Caco-2 (cell line): ENCODE measurements at regions not wholly inside any gene's neighbourhood (a gene's known extent, or its start where the extent isn't known, plus 50 kb on each side); places are given as distances from the start of the nearest gene placed in this dataset.

ENCODE experiments used
- BruUV-seq: library from RNA; stranded (reverse); fragments of 400-500 nt; replicated peaks from 2 replicates; lab custom pipeline; 2021; lab: Mats Ljungman, UMichigan
- CTCF ChIA-PET: fragments of 300-600 bp; sonication (Branson Sonifier 250); formaldehyde crosslinking; loops from one replicate; lab custom pipeline; 2022; ENCODE audit warnings: antibody characterized with exemption; lab: Charles Lee
- POLR2A ChIA-PET: fragments of 300-600 bp; sonication (Branson Sonifier 250); formaldehyde crosslinking; loops from one replicate; lab custom pipeline; 2022; ENCODE audit warnings: antibody characterized with exemption; lab: Charles Lee
- DNase-seq, 2 experiments: peaks; one replicate each; pipeline versions ENCODE4 v3.0.0 to v3.0.0-alpha.2; 2020 to 2022
- H3K27me3 ChIP-seq: replicated peaks from 2 replicates; pipeline ENCODE4 v1.6.0; 2011; ENCODE audit warnings: low read length; ENCODE audit not compliant: control insufficient read depth, insufficient read depth
- H3K36me3 ChIP-seq: 2 replicates; pipeline ENCODE4 v1.5.1; 2011; ENCODE audit warnings: low read length; ENCODE audit not compliant: control insufficient read depth, insufficient read depth
- H3K4me1 ChIP-seq: fragments of 250-450 bp; sonication (Bioruptor Pico); 2 replicates; pipeline ENCODE4 v1.5.1; 2020; ENCODE audit warnings: mild to moderate bottlenecking
- H3K4me3 ChIP-seq: 2 replicates; pipeline ENCODE4 v1.5.1; 2011; ENCODE audit warnings: low read depth, mild to moderate bottlenecking, control low read depth, low read length
- H3K9me3 ChIP-seq: fragments of 250-450 bp; sonication (Bioruptor Pico); 2 replicates; pipeline ENCODE4 v1.5.1; 2020; ENCODE audit warnings: mild to moderate bottlenecking, moderate library complexity
- H3K27ac Mint-ChIP-seq: one replicate; pipeline ENCODE4 v1.8.0; 2022; ENCODE audit warnings: mixed read lengths; ENCODE audit not compliant: unreplicated experiment
- H3K27me3 Mint-ChIP-seq: one replicate; pipeline ENCODE4 v1.8.0; 2022; ENCODE audit warnings: mixed read lengths; ENCODE audit not compliant: insufficient read depth, unreplicated experiment
- H3K36me3 Mint-ChIP-seq: one replicate; pipeline ENCODE4 v1.8.0; 2022; ENCODE audit warnings: mild to moderate bottlenecking, mixed read lengths; ENCODE audit not compliant: insufficient read depth, unreplicated experiment
- H3K4me1 Mint-ChIP-seq: one replicate; pipeline ENCODE4 v1.8.0; 2022; ENCODE audit warnings: low read depth, mixed read lengths; ENCODE audit not compliant: unreplicated experiment
- H3K4me3 Mint-ChIP-seq: one replicate; pipeline ENCODE4 v1.8.0; 2022; ENCODE audit warnings: mild to moderate bottlenecking, moderate library complexity, mixed read lengths; ENCODE audit not compliant: unreplicated experiment
- H3K9me3 Mint-ChIP-seq: one replicate; pipeline ENCODE4 v1.8.0; 2022; ENCODE audit warnings: mixed read lengths; ENCODE audit not compliant: unreplicated experiment
- intact Hi-C: fragments of 100-400 bp; cut with micrococcal nuclease; formaldehyde crosslinking; loops from one replicate; pipeline ENCODE4 v1.10.0; 2022; ENCODE audit not compliant: unreplicated experiment
- TF ChIP-seq, protein P1 (sequence below), 2 experiments: fragments of 200-600 bp in 1 of 2; IDR thresholded peaks; 1 replicate in 1 of 2; 2 replicates in 1 of 2; pipeline versions ENCODE4 v1.5.1 to v1.8.0; 2011 to 2022; ENCODE audit warnings: antibody characterized with exemption in 1 of 2, control low read depth in 1 of 2, inconsistent platforms in 1 of 2, low read depth in 1 of 2, low read length in 1 of 2, mild to moderate bottlenecking in 1 of 2, moderate library complexity in 1 of 2; ENCODE audit not compliant: insufficient read depth in 1 of 2, severe bottlenecking in 1 of 2, unreplicated experiment in 1 of 2

DNA sequence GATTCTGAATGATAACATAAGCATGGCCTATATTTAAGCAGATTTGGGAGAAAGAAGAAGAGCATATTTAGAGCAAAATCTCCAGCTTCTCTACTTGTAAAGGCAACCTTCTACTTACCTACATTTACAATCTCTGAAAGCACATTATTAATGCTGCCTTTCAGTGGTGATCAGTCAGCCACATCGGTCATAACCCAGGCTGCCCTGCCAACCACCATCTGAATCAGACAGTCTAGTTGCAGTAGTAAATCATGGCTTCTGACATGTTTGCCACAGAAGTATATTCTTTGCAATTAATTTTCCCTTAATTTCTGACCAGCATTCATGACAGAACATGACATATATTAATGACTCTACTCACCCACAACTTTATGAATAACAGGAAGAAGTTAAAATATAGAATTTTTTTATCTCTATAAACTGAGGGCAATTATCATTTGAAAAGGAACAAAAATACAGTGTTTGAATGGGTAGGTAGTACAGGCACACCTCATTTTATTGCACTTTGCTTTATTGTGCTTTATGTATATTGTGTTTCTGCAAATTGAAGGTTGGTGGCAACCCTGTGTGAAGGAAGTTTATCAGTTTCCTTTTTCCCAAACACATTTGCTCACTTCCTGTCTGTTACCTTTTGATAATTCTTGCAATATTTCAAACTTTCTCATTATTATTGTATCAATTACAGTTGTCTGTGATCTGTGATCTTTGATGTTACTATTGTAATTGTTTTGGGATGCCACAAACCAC is 531.6 kb upstream of the CHAC2 start:
- BruUV-seq, result no TSS peak
- Mint-ChIP-seq H3K36me3 (no peaks in the 10 kb centered on the region), H3K9me3 (no peaks in the 10 kb centered on the region), H3K4me3 (no peak overlapping the region), H3K4me1 (no peaks in the 10 kb centered on the region), H3K27ac (no peak overlapping the region), H3K27me3 (peaks cover 5% of the 10 kb centered on the region)
- Histone ChIP-seq H3K4me3 (no peak overlapping the region), H3K4me1 (no peaks in the 10 kb centered on the region), H3K27me3 (no peaks in the 10 kb centered on the region), H3K36me3 (no peaks in the 10 kb centered on the region), H3K9me3 (0 out of 2 replicates have a peak, but pooled peaks cover 4% of the 10 kb centered on the region)
- TF ChIP-seq, protein P1, sequence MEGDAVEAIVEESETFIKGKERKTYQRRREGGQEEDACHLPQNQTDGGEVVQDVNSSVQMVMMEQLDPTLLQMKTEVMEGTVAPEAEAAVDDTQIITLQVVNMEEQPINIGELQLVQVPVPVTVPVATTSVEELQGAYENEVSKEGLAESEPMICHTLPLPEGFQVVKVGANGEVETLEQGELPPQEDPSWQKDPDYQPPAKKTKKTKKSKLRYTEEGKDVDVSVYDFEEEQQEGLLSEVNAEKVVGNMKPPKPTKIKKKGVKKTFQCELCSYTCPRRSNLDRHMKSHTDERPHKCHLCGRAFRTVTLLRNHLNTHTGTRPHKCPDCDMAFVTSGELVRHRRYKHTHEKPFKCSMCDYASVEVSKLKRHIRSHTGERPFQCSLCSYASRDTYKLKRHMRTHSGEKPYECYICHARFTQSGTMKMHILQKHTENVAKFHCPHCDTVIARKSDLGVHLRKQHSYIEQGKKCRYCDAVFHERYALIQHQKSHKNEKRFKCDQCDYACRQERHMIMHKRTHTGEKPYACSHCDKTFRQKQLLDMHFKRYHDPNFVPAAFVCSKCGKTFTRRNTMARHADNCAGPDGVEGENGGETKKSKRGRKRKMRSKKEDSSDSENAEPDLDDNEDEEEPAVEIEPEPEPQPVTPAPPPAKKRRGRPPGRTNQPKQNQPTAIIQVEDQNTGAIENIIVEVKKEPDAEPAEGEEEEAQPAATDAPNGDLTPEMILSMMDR (IDR thresholded peaks at IDR 0.05; ENCODE audit: insufficient read depth in 1 of 2, low read depth in 1 of 2, low read length in 1 of 2, severe bottlenecking in 1 of 2, unreplicated experiment in 1 of 2), result no peak
- CTCF ChIA-PET, result interaction anchor here (0.7 kb wide), 1 partner anchor 10 kb away, joined by 3 read pairs; no protein-coding TSS in a partner anchor
- intact Hi-C loops, result no loop called here
- DNase-seq, result no peak
- POLR2A ChIA-PET, result no interaction called here

DNA sequence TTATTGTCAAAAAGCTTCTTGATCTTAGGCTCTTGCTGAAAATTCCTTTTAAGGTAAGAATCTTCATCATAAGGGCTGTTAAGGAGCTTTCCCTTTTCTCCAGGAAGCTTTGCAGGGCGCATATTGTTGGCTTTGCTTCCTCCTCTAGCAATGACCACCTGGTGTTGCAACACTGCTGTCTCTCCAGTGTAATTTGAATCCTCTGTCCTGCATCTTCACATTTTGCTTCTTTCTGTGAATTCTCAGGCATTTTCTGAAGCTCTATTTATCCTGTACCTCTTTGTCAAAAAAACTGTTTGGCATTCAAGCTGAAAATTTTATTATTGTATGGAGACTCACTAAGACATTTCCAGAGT is 533.1 kb upstream of the CHAC2 start:
- CTCF ChIA-PET, result no interaction called here

DNA sequence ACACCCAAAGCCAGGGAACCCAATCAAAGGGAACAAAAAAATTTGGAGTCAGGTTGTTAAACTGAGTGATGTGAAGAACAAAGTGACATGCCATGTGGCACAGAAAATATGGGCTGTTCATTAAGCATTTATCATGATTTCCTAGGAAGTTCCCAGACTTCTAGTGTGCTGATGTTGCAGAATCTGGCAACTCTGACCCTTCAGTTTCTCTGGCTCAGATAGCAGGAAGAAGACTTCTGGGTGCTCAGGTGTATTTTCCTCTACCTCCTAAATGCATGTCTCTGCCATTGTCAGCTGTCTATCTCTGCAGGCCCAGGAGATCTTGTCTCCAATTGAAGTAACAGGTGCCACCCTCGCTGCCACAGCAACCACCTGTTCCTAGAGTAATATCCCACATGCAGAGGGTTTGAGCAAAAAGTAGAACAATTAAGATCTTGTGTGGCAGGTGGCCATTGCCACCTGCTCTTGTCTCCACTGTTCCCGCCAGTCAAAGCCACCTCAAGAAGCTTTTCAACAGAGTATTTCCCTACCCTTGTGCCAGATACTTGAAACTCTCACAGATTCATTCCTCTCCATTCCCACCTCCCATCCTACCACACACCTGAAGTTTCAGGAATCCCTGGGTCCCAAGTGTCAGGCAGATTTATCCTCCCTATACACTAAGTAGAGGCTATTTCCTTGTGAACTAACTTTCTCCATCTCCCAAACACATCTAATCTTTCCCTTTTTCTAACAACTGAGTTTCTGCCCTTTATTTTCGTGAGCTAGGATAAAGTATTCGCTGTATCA is 533.7 kb upstream of the CHAC2 start:
- no peak for DNase-seq
- no peaks in the 10 kb centered on the region for H3K36me3 ChIP-seq
- intact Hi-C loops, result no loop called here
- H3K4me3 ChIP-seq, result no peak overlapping the region
- ChIA-PET CTCF (no interaction called here), POLR2A (no interaction called here)
- H3K27me3 Mint-ChIP-seq, result peaks cover 4% of the 10 kb centered on the region
- H3K36me3 Mint-ChIP-seq, result no peaks in the 10 kb centered on the region
- H3K4me1 Mint-ChIP-seq, result no peaks in the 10 kb centered on the region
- H3K4me3 Mint-ChIP-seq, result no peak overlapping the region
- no peaks in the 10 kb centered on the region for H3K27me3 ChIP-seq
- H3K9me3 ChIP-seq, result 0 out of 2 replicates have a peak, but pooled peaks cover under 1% of the 10 kb centered on the region
- H3K4me1 ChIP-seq, result no peaks in the 10 kb centered on the region
- no peaks in the 10 kb centered on the region for H3K9me3 Mint-ChIP-seq
- TF ChIP-seq, protein P1 (IDR thresholded peaks at IDR 0.05; ENCODE audit: insufficient read depth in 1 of 2, low read depth in 1 of 2, low read length in 1 of 2, severe bottlenecking in 1 of 2, unreplicated experiment in 1 of 2), result no peak
- H3K27ac Mint-ChIP-seq, result no peak overlapping the region
- no TSS peak for BruUV-seq

More for the DNA sequence above, 533.1 kb upstream of the CHAC2 start:
- Histone ChIP-seq H3K36me3 (no peaks in the 10 kb centered on the region), H3K27me3 (no peaks in the 10 kb centered on the region), H3K9me3 (0 out of 2 replicates have a peak, but pooled peaks cover 4% of the 10 kb centered on the region), H3K4me1 (no peaks in the 10 kb centered on the region), H3K4me3 (no peak overlapping the region)
- peaks cover 4% of the 10 kb centered on the region for H3K27me3 Mint-ChIP-seq
- H3K36me3 Mint-ChIP-seq, result no peaks in the 10 kb centered on the region
- intact Hi-C loops, result no loop called here
- TF ChIP-seq, protein P1 (IDR thresholded peaks at IDR 0.05; ENCODE audit: insufficient read depth in 1 of 2, low read depth in 1 of 2, low read length in 1 of 2, severe bottlenecking in 1 of 2, unreplicated experiment in 1 of 2), result no peak
- POLR2A ChIA-PET, result no interaction called here
- H3K9me3 Mint-ChIP-seq, result no peaks in the 10 kb centered on the region
- H3K4me3 Mint-ChIP-seq, result no peak overlapping the region
- no peaks in the 10 kb centered on the region for H3K4me1 Mint-ChIP-seq
- BruUV-seq, result no TSS peak
- H3K27ac Mint-ChIP-seq, result no peak overlapping the region
- DNase-seq, result no peak
